ENCODE measurements at regions not wholly inside any gene's neighbourhood (a gene's known extent, or its start where the extent isn't known, plus 50 kb on each side); places are given as distances from the start of the nearest gene placed in this dataset.

DNA sequence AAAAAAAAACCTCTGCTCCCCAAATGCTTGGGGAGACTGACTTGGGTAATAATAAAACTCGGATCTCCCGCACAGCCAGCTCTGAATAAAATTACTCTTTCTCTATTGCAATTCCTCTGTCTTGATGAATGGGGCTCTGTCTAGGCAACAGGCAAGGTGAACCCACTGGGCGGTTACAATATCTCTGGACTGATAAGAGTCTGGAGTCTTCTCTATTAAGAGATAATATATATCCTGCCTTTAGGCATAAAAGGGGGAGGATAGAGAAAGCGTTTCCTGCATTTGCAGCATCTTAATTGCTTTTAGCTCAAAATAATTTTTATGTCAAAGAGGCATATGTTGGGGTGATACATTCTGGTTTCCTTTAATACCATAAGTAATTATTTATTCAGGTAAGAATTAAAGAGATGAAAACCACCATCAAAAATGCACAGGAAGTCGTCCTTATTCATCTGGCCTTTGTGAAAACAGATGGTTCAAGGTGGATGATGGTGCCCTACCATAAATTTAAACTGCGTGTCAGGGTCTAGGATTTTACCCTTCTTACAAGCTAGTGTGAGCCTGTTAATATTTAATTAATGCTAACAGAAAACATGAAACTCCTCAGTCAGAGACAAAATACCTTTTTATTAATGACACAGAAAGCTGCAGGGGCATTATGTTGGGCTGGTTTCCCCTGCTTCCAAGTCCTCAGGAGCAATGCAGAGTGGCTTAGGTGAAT is 736.8 kb downstream of the SOCS6 start:
- Histone ChIP-seq H3K4me1 (ENCODE audit: control insufficient read depth, insufficient read depth, low read length) (no peaks in the 10 kb centered on the region), H3K36me3 (ENCODE audit: control insufficient read depth, insufficient read depth, low read length) (no peaks in the 10 kb centered on the region), H3K4me3 (ENCODE audit: low read depth in 2 of 2, low read length in 2 of 2) (no peak overlapping the region), H3K9me3 (ENCODE audit: control insufficient read depth, insufficient read depth, low read depth, low read length) (no peaks in the 10 kb centered on the region), H3K27me3 (ENCODE audit: control insufficient read depth, insufficient read depth, low read length) (no peaks in the 10 kb centered on the region), H3K27ac (ENCODE audit: low read length) (no peak overlapping the region)
- no TSS peak for BruUV-seq (replicated peaks)
- TF ChIP-seq TCF7L2 (IDR thresholded peaks at IDR 0.05; ENCODE audit: low read depth, low read length): no peak
- no peak for TF ChIP-seq SIN3A (IDR thresholded peaks at IDR 0.05; ENCODE audit: borderline replicate concordance, insufficient read depth, low read depth, low read length)
- TF ChIP-seq, protein P1, sequence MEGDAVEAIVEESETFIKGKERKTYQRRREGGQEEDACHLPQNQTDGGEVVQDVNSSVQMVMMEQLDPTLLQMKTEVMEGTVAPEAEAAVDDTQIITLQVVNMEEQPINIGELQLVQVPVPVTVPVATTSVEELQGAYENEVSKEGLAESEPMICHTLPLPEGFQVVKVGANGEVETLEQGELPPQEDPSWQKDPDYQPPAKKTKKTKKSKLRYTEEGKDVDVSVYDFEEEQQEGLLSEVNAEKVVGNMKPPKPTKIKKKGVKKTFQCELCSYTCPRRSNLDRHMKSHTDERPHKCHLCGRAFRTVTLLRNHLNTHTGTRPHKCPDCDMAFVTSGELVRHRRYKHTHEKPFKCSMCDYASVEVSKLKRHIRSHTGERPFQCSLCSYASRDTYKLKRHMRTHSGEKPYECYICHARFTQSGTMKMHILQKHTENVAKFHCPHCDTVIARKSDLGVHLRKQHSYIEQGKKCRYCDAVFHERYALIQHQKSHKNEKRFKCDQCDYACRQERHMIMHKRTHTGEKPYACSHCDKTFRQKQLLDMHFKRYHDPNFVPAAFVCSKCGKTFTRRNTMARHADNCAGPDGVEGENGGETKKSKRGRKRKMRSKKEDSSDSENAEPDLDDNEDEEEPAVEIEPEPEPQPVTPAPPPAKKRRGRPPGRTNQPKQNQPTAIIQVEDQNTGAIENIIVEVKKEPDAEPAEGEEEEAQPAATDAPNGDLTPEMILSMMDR (IDR thresholded peaks at IDR 0.05): no peak
- no peak for TF ChIP-seq POLR2AphosphoS5 (IDR thresholded peaks at IDR 0.05; ENCODE audit: low read depth, low read length)
- TF ChIP-seq, protein P2, sequence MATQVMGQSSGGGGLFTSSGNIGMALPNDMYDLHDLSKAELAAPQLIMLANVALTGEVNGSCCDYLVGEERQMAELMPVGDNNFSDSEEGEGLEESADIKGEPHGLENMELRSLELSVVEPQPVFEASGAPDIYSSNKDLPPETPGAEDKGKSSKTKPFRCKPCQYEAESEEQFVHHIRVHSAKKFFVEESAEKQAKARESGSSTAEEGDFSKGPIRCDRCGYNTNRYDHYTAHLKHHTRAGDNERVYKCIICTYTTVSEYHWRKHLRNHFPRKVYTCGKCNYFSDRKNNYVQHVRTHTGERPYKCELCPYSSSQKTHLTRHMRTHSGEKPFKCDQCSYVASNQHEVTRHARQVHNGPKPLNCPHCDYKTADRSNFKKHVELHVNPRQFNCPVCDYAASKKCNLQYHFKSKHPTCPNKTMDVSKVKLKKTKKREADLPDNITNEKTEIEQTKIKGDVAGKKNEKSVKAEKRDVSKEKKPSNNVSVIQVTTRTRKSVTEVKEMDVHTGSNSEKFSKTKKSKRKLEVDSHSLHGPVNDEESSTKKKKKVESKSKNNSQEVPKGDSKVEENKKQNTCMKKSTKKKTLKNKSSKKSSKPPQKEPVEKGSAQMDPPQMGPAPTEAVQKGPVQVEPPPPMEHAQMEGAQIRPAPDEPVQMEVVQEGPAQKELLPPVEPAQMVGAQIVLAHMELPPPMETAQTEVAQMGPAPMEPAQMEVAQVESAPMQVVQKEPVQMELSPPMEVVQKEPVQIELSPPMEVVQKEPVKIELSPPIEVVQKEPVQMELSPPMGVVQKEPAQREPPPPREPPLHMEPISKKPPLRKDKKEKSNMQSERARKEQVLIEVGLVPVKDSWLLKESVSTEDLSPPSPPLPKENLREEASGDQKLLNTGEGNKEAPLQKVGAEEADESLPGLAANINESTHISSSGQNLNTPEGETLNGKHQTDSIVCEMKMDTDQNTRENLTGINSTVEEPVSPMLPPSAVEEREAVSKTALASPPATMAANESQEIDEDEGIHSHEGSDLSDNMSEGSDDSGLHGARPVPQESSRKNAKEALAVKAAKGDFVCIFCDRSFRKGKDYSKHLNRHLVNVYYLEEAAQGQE (IDR thresholded peaks at IDR 0.05; ENCODE audit: insufficient read depth in 1 of 2, low read depth in 2 of 2, low read length in 1 of 2): no peak
- POLR2A ChIA-PET: no interaction called here
- CTCF ChIA-PET: no interaction called here
- no peak for ATAC-seq
- no peak for DNase-seq (ENCODE audit: low read depth, low spot score)
- in situ Hi-C loops (cut with HindIII; ENCODE audit: low pct_unique_long_range_greater_than_20kb, low sequenced_read_pairs) (no loop called here), intact Hi-C loops (cut with micrococcal nuclease; ENCODE audit: unreplicated experiment) (no loop called here)

DNA sequence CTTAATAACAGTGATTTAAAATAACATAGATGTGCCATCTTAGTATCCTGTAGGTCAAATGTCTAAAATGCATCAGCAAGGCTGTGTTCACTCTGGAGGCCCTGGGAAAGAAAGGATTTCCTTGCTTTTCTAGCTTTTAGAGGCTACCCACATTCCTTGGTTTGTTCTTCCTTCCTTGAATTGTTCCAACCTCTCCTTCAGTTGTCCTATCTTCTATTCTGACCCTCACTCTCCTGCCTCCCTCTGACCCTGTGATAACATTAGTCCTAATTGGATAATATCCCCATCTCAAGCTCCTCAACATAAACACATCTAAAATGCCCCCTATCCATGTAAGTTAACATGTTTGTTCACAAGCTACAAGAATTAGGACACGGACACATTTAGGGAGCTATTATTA is 733.5 kb downstream of the SOCS6 start:
- no peaks in the 10 kb centered on the region for H3K27me3 ChIP-seq (ENCODE audit: control insufficient read depth, insufficient read depth, low read length)
- H3K27ac ChIP-seq (ENCODE audit: low read length): no peak overlapping the region
- no peaks in the 10 kb centered on the region for H3K36me3 ChIP-seq (ENCODE audit: control insufficient read depth, insufficient read depth, low read length)
- H3K4me1 ChIP-seq (ENCODE audit: control insufficient read depth, insufficient read depth, low read length): no peaks in the 10 kb centered on the region
- DNase-seq (ENCODE audit: low read depth, low spot score) (no peak), ATAC-seq (no peak)
- TF ChIP-seq POLR2AphosphoS5 (IDR thresholded peaks at IDR 0.05; ENCODE audit: low read depth, low read length): no peak
- TF ChIP-seq TCF7L2 (IDR thresholded peaks at IDR 0.05; ENCODE audit: low read depth, low read length): no peak
- TF ChIP-seq, protein P2 (IDR thresholded peaks at IDR 0.05; ENCODE audit: insufficient read depth in 1 of 2, low read depth in 2 of 2, low read length in 1 of 2): no peak
- TF ChIP-seq, protein P1 (IDR thresholded peaks at IDR 0.05): no peak
- TF ChIP-seq SIN3A (IDR thresholded peaks at IDR 0.05; ENCODE audit: borderline replicate concordance, insufficient read depth, low read depth, low read length): no peak
- no peak overlapping the region for H3K4me3 ChIP-seq (ENCODE audit: low read depth in 2 of 2, low read length in 2 of 2)
- no peaks in the 10 kb centered on the region for H3K9me3 ChIP-seq (ENCODE audit: control insufficient read depth, insufficient read depth, low read depth, low read length)
- POLR2A ChIA-PET: no interaction called here
- CTCF ChIA-PET: no interaction called here
- in situ Hi-C loops (cut with HindIII; ENCODE audit: low pct_unique_long_range_greater_than_20kb, low sequenced_read_pairs): no loop called here
- BruUV-seq (replicated peaks): no TSS peak
- intact Hi-C loops (cut with micrococcal nuclease; ENCODE audit: unreplicated experiment): no loop called here
